RKO (cell line): ENCODE measurements at regions not wholly inside any gene's neighbourhood (a gene's known extent, or its start where the extent isn't known, plus 50 kb on each side); places are given as distances from the start of the nearest gene placed in this dataset.
"Not testable (repeated sequence)": the region's sequence is repeated elsewhere in the genome, so short reads cannot be mapped to it uniquely, and the experiment has no call there.

Experiments used
- DNase-seq: peaks from one replicate; pipeline ENCODE4 v3.0.0-alpha.2; 2016; ENCODE audit warnings: low spot score

DNA sequence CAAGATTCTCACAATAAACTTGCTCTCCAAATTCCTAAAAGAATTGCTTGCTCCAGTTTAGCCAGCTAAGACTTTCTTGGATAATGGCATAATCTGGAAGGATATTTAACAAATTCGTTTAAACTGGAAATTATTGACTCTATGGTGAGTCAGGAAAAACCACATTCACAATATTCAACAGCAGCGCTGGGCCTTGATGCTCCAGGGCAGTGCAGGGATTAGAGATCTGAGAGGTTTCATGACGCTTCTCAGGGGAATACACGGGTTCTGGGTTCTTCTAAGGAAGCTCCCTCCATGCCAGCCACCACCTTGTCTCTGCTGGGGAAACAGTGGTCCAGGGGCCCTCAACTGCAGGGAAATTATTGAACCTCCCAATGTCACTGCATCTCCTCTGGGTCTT is 123.3 kb upstream of the FAM20C start:
- not testable (repeated sequence) for DNase-seq

DNA sequence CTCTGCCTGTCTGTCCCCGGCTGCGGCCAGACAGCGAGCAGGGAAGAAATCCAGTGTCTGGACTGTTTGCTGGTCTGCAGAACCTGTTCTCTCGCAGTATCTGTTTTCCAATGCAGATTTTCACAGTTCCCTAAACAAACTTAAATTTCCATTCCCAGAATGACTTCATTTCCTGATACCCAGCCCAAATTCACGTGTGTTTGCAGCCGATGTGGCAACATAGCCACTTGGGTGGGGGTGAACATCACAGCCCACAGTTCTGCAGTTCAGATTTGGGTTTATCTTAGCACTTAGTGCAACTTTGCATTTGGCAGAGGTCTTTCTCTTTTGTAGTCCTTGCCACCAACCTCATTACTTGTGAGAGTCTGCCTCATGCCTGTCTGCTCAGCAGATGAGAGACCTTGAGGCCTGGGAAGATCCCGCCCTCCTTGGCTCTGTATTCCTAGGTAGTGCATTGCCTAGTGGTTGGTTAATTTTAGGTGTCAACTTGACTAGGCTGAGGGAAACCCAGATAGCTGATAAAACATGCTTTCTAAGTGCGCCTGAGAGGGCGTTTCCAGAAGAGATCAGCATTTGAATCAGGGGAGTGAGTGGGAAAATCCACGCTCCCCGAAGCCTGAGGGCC is 122.8 kb upstream of the FAM20C start:
- not testable (repeated sequence) for DNase-seq

DNA sequence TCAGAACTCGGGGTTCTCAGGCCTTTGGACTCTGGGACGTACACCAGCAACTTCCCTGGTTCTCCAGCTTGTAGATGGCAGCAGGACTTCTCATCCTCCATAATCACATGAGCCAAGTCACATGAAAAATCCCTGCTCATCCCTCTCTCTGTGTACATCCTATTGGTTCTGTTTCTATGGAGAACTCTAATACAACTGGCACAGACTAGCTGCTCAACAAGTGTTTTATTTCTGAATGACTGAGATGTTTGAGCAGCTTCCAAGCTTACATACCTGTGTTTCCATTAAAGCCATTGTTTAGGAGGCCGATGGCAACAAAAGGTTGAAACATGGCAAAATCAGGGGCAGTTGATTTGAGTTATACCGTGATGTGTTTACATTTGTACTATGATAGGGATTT is 122.2 kb upstream of the FAM20C start:
- not testable (repeated sequence) for DNase-seq

DNA sequence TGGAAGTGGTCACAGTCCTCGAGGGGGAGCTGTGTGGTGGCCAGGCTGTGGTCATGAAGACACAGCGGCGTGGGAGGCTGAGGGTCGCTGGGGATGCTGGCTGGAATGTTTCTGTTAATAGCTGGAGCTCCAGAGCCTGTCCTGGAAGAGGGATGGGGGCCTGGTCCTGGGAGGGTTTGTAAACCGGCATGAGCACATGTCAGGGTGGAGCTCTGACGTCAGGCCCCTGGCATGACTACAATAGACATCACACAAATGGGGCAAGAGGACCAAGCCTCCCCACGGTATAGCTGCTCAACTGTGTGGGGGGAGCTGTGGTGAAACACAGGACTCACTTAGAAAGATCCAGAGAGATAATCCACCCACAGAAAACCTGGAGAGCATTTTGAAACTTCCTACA is 121.4 kb upstream of the FAM20C start:
- DNase-seq: not testable (repeated sequence)

DNA sequence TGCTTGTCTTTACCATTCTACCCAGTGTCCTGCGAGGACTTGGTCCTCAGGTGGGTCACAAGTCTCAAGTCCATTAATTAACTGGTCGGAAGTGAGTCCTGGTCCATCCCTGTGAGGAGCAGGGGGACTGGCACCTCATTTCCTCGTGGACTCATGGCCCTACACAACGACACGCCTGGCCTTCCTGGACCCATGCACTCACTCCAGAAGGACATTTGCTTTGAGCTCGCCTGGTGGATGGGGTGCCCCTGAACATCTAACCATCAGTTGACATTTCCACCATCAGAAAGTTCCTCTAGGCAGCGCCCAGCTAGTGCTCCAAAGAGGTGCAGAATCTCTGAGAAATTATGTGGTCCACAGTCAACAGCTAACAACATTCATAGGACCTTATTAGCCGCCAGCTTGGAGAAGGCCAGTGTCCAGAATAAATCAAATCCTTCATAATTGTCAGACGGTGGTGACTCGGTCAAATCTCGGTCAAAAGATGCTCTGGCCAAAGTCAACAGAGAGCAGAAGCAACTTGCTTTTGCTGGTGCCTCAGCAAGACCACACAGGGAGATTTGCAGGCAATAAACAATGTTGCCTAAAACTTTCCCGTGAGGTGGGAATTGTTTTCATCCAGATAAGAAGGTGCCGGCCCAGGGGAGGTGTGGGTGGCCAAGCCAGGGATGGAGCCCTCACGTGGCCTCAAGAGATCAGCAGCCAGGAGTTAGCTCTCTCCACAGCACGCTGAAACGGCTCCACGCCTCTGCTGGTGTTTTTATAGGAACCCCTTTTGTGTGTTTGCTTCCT is 119.9 kb upstream of the FAM20C start:
- not testable (repeated sequence) for DNase-seq

DNA sequence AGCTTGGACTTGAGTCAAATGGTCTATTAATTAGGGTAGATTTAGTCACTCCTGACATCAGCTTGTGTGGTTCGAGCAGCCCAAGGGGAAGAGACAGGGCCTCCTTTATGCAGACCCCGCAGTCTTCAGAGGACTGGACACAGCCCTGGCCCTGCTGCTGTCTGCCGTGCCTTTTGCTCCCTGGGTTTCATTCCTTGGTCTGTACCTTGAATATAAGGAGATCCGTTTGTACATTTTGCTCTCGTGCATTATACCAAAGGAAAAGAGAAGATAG is 119.4 kb upstream of the FAM20C start:
- DNase-seq: not testable (repeated sequence)

DNA sequence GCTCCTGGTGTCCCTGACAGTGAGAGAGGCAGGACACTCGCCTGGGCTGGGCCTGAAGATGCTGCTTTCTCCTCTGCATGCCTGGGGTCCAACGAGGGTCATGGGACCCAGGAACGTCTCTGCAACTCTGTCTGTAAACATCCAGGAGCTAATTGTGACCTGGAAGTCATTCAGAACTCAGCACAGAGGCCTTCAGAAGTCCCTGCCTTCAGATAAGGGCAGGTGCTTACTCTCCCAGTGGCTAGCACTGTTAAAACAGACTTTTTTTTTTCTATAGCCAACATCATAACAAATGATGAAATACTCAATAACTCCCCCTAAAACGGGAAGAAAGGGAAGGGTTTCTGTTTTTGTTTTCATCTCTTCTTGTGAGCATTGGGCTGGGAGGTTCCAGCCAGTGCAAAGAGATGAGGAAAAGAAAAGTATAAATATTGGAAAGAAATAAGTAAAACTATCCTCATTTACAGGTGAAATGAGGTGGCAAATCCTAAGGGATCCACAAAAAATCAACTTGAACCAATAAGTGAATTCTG is 118.3 kb upstream of the FAM20C start:
- not testable (repeated sequence) for DNase-seq

DNA sequence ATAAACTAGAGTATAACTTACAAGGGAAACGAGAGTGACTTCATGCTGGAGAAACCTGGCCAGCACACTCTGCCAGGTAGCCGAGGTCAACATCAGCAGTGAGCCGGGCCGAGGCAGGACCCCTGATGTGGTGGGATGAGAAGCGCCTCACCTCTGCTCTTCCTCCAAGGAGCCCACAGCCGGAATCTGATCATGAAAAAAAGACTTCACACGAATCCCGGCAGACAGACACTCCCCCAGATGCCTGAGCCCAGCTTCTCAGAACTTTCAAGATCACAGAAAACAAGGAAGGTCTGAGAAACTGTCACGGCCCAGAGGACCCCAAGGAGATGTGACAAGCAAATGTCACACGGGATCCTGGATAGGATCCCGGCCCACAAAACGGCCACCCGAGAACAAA is 116.9 kb upstream of the FAM20C start:
- DNase-seq: not testable (repeated sequence)

DNA sequence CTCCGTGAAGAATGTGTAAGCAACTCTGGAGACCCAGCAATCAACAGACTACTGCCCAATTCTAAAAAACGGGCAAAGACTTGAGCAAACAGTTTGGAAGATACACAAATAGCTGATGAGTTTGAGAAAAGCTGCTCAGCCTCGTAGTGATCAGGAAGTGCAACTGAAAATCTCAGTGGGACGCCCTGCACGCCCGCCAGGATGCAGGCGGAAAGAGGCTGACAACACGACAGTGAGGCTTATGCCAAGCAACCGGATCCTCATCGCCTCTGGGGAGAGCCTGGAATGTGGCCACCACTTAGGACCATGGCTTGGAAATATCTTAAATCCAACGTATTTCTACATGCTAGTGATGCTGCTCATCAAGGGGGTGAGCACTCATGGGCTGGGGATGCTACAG is 116.2 kb upstream of the FAM20C start:
- DNase-seq: not testable (repeated sequence)

DNA sequence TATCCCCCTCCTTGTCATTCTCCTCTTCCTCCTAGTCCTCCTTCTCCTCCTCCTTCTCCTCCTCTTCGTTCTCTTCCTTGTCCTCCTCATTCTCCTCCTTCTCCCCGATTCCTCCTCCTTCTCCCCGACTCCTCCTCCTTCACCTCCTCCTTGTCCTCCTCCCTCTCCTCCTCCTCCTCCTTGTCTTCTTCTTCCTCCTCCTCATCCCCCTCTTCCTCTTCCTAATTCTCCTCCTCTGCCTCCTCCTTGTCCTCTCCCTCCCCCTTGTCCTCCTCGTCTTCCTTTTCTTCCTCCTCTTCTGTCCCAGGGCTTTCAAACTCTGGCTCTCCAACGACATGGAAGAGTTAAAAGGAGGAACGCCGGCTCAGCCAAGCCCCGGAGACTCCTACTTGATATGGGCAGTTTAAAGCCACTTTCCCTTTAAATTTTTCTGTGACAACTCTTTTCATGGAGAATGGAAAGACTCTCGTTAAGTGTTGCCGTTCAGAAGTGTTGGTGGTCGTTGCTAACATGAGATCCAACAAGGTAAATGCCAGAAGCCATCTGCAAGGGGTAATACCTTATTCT is 115.5 kb upstream of the FAM20C start:
- not testable (repeated sequence) for DNase-seq

DNA sequence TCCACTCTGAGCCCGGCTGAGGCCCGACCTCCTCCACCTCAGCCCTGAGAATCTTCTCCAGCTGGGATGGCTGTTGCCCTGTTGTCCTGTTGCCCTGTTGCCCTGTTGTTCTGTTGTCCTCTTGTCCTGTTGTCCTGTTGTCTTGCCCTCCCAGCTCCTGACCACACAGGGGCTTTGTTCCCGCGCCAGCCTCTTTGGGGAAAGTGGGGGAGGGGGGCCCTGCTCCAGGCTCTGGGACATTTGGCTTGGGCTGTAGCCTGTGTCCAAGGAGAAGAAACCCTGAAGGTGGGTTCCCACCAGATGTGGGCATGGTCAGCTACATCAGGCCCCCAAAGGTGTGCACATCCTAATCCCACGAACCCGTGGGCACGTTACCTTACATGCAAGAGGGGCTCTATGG is 113.5 kb upstream of the FAM20C start:
- DNase-seq: not testable (repeated sequence)

DNA sequence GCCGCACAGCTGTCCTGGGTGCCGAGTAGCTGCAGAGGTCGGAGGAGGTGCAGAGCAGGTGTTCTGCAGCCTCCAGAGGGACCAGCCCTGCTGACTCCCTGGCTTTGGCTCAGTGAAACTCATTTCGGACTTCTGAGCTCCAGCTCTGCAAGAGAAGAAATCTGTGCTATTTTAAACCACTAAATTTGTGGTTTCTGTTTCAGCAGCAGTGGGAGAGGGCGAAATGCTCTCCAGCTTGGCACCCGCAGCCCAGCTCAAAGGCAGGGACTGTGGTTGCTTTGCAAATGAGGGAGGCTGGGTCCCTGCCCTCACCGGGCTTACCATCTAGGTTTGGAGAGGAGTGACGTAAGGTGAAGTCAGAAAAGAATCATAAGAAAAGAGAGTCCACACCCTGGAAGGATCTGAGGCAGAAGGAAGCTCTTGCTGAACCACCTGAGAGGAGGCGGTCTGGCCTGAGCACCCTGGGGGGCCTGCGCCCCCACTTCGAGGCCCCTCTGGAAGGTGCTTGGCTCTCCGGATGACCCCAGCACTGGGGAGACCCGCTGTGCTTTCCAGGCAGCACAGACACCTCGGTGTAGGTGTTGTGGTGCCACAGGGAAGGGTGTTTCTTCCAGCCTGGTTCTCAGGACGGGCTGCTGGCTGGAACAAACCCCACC is 112.8 kb upstream of the FAM20C start:
- DNase-seq: not testable (repeated sequence)

DNA sequence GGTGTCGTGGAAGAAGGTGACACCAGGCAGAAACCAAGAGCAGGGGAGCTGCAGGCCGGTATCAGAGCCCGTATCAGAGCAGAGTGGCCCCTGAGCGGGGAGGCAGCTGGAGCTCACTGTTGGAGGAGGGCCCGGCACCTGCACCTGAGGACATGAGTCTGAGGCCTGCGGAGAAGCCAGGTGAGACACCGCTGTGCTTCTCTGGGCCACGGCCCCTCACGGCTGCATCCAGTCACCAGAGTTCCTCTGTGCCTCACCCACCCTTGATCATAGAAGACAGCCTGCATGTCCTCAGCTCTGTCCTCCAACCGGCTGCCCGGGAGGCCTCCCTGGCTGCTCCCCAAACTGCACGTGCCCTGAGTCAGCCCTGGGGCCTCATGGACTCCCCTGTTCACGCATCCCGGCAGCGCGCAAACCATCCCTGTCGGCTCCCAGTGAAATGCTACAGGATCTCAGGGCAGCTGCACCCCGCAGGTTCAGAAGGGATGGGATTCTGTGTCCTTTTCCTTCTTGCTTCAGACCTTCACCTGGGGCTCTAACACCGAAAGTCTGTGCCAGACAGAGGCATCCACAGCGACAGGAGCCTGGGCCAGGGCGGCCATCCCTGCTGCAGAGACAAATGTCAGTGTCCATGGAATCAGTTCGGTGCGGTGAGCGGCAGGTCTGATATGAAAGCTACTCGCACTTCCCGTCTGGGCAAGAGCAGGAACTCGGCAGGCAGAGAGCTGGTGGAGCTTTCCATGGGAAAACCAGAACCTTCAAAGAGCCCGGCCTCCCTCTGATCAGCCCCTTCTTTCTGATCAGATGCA is 111.9 kb upstream of the FAM20C start:
- DNase-seq: no peak

DNA sequence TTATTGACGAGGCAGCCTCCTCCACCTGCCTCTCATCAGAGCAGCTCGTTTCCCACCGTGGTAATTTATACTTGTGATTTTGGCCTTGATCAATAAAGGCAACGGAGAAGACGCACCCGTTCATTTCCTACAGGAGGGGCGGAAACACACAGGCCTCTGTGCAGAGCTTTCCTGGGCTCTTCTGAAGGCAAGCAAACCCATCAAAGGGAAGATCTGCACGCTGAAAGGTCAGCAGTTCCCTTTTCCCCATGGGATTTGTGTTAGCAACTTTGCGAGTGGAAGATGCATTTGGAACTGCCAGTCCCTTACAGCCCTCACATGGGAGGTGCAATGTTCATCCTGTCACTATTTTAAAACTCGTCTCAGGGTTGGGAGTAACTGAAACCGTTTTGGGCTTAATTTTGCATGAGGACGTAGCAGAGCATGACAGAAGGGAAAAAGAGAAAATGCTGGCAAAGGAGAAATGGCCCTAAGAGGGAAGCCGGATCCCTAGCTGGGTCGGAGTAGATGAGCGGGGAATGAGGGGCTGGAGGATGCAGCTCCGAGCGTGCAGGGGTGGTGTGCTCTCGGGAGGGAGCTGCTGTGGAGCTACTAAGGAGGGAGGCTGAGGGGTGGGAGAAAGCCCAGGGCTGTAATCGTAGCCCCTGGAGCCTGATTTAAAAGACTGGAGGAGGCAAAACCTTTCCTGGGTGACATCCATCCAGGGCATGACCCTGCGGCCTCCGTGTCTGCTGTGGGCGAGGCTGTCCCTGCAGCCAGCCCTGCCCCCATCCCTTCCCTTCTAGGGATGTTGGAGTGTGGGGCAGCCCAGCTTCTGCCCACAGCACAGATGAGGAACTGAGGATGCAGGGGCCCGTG is 111.1 kb upstream of the FAM20C start:
- no peak for DNase-seq

DNA sequence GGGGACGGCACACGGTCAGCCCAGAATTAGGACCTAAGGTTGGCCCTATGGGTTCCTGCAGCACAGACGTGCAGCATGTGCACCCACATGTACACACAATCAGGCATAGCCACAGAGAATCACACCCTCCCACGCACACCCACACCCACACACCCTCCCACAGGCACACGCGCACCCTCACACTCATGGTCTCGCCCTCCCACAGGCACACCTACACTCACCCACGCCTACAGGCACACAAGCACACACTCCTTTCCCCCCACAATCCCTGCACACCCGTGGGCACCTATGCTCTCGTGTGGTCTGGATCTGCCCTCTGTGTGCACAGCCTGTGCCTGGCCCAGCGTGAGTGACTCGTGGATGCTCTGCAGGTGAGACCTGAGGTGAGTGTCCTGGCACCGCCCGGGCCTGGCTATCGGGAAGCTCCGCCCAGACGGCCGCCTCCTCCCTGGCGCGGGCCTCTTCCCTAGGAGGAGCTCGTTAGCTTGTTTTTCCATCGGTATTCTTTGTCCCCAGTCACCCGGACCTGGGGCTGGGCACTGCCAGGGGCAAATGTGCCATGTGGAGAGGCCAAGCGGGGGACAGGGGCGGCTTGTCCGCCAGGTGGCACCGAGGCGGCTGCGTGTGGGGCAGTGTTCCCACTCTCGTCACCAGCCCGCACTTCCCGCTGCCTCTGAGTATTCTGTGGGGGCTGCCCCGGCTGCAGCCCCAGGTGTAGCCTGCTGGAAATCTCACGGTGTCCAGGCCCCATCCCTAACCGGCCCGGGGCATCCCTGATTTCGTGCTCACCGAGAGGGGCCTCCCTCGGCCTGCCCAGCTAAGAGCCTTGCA is 110.2 kb upstream of the FAM20C start:
- no peak for DNase-seq

DNA sequence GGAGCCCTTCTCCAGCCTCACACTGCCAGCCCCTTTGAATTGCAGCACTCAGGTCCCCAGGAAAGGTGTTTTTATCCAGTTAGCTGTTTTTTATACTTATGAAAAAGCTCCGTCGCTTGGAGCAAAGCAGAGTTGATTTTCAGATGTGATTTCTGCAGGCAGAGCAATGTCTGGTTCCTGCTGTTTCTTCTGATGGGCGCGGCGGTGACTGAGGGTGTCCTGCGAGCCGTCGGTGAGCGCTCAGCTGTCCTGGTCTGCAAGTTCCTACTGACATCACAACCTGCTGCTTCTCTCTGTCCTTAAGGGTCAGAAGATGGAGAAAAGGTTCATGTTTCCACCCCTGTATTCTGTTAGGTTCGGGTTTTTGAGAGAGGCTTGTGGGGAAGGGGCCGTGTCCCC is 109.6 kb upstream of the FAM20C start:
- DNase-seq: no peak

DNA sequence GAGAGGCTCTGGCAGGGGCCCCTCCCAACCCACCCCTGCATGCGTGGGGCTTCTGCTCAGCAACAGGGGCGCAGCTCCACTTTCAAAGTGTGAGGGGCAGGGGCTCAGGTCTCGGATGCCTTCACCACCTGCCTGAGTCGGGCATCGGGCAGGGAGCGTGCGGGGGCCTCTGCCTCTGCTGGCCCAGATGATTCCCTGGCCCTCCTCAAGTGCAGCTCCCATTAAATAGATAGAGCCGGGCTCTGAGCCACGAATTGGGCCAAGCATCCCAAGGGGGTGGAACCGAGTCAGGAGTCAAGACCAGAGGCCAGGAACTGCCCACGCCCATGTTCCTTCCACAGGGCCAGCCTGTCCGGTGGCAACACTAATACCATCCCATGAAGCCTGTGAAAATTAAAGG is 108.9 kb upstream of the FAM20C start:
- no peak for DNase-seq

DNA sequence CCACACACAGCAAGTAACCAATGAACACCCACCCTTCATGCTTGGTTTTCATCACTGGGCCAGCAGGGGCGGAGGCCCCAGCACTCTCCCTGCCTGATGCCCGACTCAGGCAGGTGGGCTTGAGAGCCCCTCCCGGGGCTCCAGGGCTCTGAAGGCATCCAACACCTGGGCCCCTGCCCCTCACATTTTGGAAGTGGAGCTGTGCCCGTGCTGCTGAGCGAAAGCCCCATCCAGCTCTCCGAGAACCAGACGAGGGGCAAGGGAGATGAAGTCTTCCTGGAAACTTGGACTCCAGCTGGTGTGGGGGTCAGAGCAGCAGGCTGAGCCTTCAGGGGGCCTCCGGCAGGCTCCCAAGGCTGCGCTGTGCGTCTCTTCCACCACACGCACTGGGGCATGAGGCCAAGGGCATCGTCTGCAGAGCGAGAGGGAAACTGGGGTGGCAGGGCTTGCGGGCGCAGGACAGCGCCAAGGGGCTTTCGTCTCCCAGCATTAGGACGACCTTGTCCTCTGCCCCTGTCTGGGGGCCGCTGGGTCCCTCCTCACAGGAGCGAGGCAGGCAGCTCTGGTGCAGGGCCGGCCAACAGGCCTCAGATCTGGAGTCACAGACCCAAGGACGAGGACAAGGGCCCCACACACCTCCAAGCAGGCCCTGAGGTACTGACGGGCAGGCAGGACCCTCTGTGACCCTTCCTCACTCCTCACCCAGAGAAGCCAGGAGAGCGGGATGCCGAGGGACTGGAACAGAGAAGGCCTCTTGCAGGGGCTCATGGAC is 108.3 kb upstream of the FAM20C start:
- no peak for DNase-seq

DNA sequence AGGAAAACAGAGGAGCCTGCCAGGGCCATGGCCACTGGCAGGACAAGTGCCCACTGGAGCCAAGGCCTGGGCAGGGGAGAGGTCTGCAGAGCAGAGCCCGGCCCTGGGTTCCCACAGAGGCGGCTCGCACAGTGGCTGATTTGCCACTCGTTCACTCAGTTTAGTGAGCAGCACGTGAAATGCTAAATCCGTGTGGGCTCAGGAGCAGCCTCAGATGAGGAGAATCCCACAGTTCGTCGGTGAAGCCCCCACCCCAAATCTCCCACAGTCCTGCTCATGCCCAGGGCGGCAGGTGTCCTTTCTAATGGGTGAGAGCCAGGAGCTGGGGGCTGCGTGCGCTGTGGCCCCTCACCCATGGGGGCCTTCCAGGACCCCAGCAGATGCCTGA is 107.7 kb upstream of the FAM20C start:
- no peak for DNase-seq
